NAMALWA (cell line): ENCODE measurements at regions not wholly inside any gene's neighbourhood (a gene's known extent, or its start where the extent isn't known, plus 50 kb on each side); places are given as distances from the start of the nearest gene placed in this dataset.
"Not testable (repeated sequence)": the region's sequence is repeated elsewhere in the genome, so short reads cannot be mapped to it uniquely, and the experiment has no call there.

Experiments
- DNase-seq: peaks from one replicate; pipeline ENCODE4 v3.0.0-alpha.2; 2015; ENCODE audit warnings: low spot score

GRCh38 chr5:145463634-145464033 lies 371.5 kb downstream of the PRELID2 start:
- no peak for DNase-seq

- no peak for DNase-seq
These were observed 372.6 kb downstream of the PRELID2 start for GRCh38 chr5:145462525-145462924.

- no peak for DNase-seq
These were observed 384.8 kb downstream of the PRELID2 start for GRCh38 chr5:145450286-145450885.

GRCh38 chr5:145449794-145450193 lies 385.3 kb downstream of the PRELID2 start:
- no peak for DNase-seq

GRCh38 chr5:145446875-145447274 lies 388.3 kb downstream of the PRELID2 start:
- not testable (repeated sequence) for DNase-seq

- DNase-seq = no peak
These were observed 388.7 kb downstream of the PRELID2 start for GRCh38 chr5:145446412-145446811.

- DNase-seq = no peak
These were observed 390.1 kb downstream of the PRELID2 start for GRCh38 chr5:145445027-145445426.

GRCh38 chr5:145443964-145444363 lies 391.2 kb downstream of the PRELID2 start:
- no peak for DNase-seq

- DNase-seq = no peak
These were observed 391.8 kb downstream of the PRELID2 start for GRCh38 chr5:145443366-145443765.

- DNase-seq = not testable (repeated sequence)
These were observed 392.5 kb downstream of the PRELID2 start for GRCh38 chr5:145442661-145443060.

- DNase-seq = no peak
These were observed 393.9 kb downstream of the PRELID2 start for GRCh38 chr5:145441228-145441627.

- no peak for DNase-seq
These were observed 397.5 kb downstream of the PRELID2 start for GRCh38 chr5:145437627-145438026.

- no peak for DNase-seq
These were observed 402.1 kb downstream of the PRELID2 start for GRCh38 chr5:145433077-145433476.

- no peak for DNase-seq
These were observed 406.0 kb downstream of the PRELID2 start for GRCh38 chr5:145429170-145429569.

- DNase-seq = no peak
These were observed 427.1 kb downstream of the PRELID2 start for GRCh38 chr5:145408048-145408341.

GRCh38 chr5:145407300-145408047 lies 427.7 kb downstream of the PRELID2 start:
- no peak for DNase-seq

- DNase-seq = no peak
These were observed 431.1 kb downstream of the PRELID2 start for GRCh38 chr5:145403992-145404391.

GRCh38 chr5:145396888-145397287 lies 438.3 kb downstream of the PRELID2 start:
- DNase-seq = no peak

- DNase-seq = not testable (repeated sequence)
These were observed 440.0 kb downstream of the PRELID2 start for GRCh38 chr5:145395151-145395550.

- no peak for DNase-seq
These were observed 441.7 kb downstream of the PRELID2 start for GRCh38 chr5:145393426-145393825.

GRCh38 chr5:145389047-145389446 lies 446.1 kb downstream of the PRELID2 start:
- no peak for DNase-seq

GRCh38 chr5:145385276-145385675 lies 449.9 kb downstream of the PRELID2 start:
- no peak for DNase-seq

- DNase-seq = no peak
These were observed 456.9 kb downstream of the PRELID2 start for GRCh38 chr5:145378226-145378625.

GRCh38 chr5:145375521-145375920 lies 459.6 kb downstream of the PRELID2 start:
- DNase-seq = no peak
